HEK293 (cell line): ENCODE measurements at regions not wholly inside any gene's neighbourhood (a gene's known extent, or its start where the extent isn't known, plus 50 kb on each side); places are given as distances from the start of the nearest gene placed in this dataset.

ENCODE experiments used
- CTCF ChIP-seq: fragments of 450-650 bp; formaldehyde crosslinking; IDR thresholded peaks from 2 replicates; pipeline ENCODE4 v1.5.1; 2016; ENCODE audit warnings: missing biosample characterization, missing genetic modification characterization
- WT1 ChIP-seq: fragments of 450-650 bp; formaldehyde crosslinking; IDR thresholded peaks from 2 replicates; pipeline ENCODE4 v1.5.1; 2016; ENCODE audit warnings: missing biosample characterization, missing genetic modification characterization
- ZNF121 ChIP-seq: fragments of 450-650 bp; formaldehyde crosslinking; IDR thresholded peaks from 2 replicates; pipeline ENCODE4 v1.5.1; 2016; ENCODE audit warnings: missing biosample characterization, missing genetic modification characterization
- ZNF248 ChIP-seq: fragments of 450-650 bp; formaldehyde crosslinking; IDR thresholded peaks from 2 replicates; pipeline ENCODE4 v1.5.1; 2017; ENCODE audit warnings: missing biosample characterization, missing genetic modification characterization
- TF ChIP-seq, protein P1 (sequence below): fragments of 450-650 bp; formaldehyde crosslinking; conservative IDR thresholded peaks from 2 replicates; pipeline ENCODE4 v1.5.1; 2016; ENCODE audit warnings: low read depth, missing biosample characterization, missing genetic modification characterization

- TF ChIP-seq CTCF (no peak), ZNF121 (tag by site-specific recombination) (no peak), ZNF248 (no peak), WT1 (tag by site-specific recombination) (no peak)
- TF ChIP-seq, protein P1, sequence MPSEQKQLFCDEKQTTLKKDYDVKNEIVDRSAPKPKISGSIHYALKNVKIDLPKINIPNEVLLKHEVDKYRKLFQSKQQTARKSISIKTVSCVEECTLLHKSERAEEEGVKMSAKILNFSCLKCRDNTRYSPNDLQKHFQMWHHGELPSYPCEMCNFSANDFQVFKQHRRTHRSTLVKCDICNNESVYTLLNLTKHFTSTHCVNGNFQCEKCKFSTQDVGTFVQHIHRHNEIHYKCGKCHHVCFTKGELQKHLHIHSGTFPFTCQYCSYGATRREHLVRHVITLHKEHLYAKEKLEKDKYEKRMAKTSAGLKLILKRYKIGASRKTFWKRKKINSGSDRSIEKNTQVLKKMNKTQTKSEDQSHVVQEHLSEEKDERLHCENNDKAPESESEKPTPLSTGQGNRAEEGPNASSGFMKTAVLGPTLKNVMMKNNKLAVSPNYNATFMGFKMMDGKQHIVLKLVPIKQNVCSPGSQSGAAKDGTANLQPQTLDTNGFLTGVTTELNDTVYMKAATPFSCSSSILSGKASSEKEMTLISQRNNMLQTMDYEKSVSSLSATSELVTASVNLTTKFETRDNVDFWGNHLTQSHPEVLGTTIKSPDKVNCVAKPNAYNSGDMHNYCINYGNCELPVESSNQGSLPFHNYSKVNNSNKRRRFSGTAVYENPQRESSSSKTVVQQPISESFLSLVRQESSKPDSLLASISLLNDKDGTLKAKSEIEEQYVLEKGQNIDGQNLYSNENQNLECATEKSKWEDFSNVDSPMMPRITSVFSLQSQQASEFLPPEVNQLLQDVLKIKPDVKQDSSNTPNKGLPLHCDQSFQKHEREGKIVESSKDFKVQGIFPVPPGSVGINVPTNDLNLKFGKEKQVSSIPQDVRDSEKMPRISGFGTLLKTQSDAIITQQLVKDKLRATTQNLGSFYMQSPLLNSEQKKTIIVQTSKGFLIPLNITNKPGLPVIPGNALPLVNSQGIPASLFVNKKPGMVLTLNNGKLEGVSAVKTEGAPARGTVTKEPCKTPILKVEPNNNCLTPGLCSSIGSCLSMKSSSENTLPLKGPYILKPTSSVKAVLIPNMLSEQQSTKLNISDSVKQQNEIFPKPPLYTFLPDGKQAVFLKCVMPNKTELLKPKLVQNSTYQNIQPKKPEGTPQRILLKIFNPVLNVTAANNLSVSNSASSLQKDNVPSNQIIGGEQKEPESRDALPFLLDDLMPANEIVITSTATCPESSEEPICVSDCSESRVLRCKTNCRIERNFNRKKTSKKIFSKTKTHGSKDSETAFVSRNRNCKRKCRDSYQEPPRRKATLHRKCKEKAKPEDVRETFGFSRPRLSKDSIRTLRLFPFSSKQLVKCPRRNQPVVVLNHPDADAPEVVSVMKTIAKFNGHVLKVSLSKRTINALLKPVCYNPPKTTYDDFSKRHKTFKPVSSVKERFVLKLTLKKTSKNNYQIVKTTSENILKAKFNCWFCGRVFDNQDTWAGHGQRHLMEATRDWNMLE, result no peak
These were observed 1154.6 kb downstream of the GALC start for GRCh38 chr14:86838363-86838762.
